CD14-positive monocyte (primary cell): ENCODE measurements at regions not wholly inside any gene's neighbourhood (a gene's known extent, or its start where the extent isn't known, plus 50 kb on each side); places are given as distances from the start of the nearest gene placed in this dataset.

Experiments used
- DNase-seq, 3 donors: peaks; one replicate each; pipeline ENCODE4 v3.0.0-alpha.2; 2011 to 2022
- H2AFZ ChIP-seq: 2 replicates; pipeline ENCODE4 v1.6.0; 2012; ENCODE audit warnings: mild to moderate bottlenecking, low read depth, low read length, inconsistent platforms; ENCODE audit not compliant: insufficient read depth, poor library complexity, severe bottlenecking
- H3K27ac ChIP-seq, 2 donors: 1 replicate in 1 of 2; 2 replicates in 1 of 2; pipeline ENCODE4 v1.5.1; 2012 to 2013; ENCODE audit warnings: low read length in 2 of 2, control low read depth in 1 of 2, inconsistent platforms in 1 of 2, low read depth in 1 of 2, mild to moderate bottlenecking in 1 of 2
- H3K27me3 ChIP-seq, 2 donors: one replicate each; pipeline versions ENCODE4 v1.6.0 to v1.6.1; 2011 to 2013; ENCODE audit warnings: low read length in 2 of 2; ENCODE audit not compliant: control insufficient read depth in 2 of 2, insufficient read depth in 2 of 2
- H3K36me3 ChIP-seq, 2 donors: replicated peaks in 1 of 2; 1 replicate in 1 of 2; 2 replicates in 1 of 2; pipeline versions ENCODE4 v1.5.1 to v1.6.1; 2012 to 2013; ENCODE audit warnings: low read length in 2 of 2, control low read depth in 1 of 2, inconsistent platforms in 1 of 2, mild to moderate bottlenecking in 1 of 2; ENCODE audit not compliant: insufficient read depth in 2 of 2, control insufficient read depth in 1 of 2
- H3K4me1 ChIP-seq, 2 donors: 1 replicate in 1 of 2; 2 replicates in 1 of 2; pipeline versions ENCODE4 v1.5.1 to v1.6.1; 2012 to 2013; ENCODE audit warnings: low read length in 2 of 2, control low read depth in 1 of 2, inconsistent platforms in 1 of 2, mild to moderate bottlenecking in 1 of 2, moderate library complexity in 1 of 2; ENCODE audit not compliant: insufficient read depth in 2 of 2, control insufficient read depth in 1 of 2
- H3K4me2 ChIP-seq: replicated peaks from 2 replicates; pipeline ENCODE3; 2012; ENCODE audit warnings: low read length, moderate library complexity, mild to moderate bottlenecking; ENCODE audit not compliant: poor library complexity, severe bottlenecking; ENCODE audit errors: extremely low read depth
- H3K4me3 ChIP-seq, 3 experiments: fragments of 200-600 bp in 1 of 3; sonication (generic) in 1 of 3; replicated peaks in 1 of 3; 1 replicate in 2 of 3; 2 replicates in 1 of 3; pipeline ENCODE4 v1.5.1; 2011 to 2013; ENCODE audit warnings: low read length in 3 of 3, mild to moderate bottlenecking in 3 of 3, control low read depth in 2 of 3, low read depth in 2 of 3, inconsistent platforms in 1 of 3, moderate library complexity in 1 of 3
- H3K79me2 ChIP-seq: 2 replicates; pipeline ENCODE4 v1.6.0; 2012; ENCODE audit warnings: mild to moderate bottlenecking, control low read depth, inconsistent platforms, low read length, moderate library complexity; ENCODE audit not compliant: insufficient read depth
- H3K9ac ChIP-seq: 2 replicates; pipeline ENCODE4 v1.6.0; 2017; ENCODE audit warnings: low read length, mild to moderate bottlenecking; ENCODE audit not compliant: insufficient read depth, poor library complexity, severe bottlenecking
- H3K9me3 ChIP-seq, 2 donors: replicated peaks in 1 of 2; 1 replicate in 1 of 2; 2 replicates in 1 of 2; pipeline versions ENCODE4 v1.5.1 to v1.6.1; 2012 to 2013; ENCODE audit warnings: low read length in 2 of 2, control low read depth in 1 of 2; ENCODE audit not compliant: control insufficient read depth in 1 of 2, insufficient read depth in 1 of 2
- H4K20me1 ChIP-seq: 2 replicates; pipeline ENCODE4 v1.6.0; 2012; ENCODE audit warnings: mild to moderate bottlenecking, low read length, control low read depth, moderate library complexity; ENCODE audit not compliant: insufficient read depth
- H3K27ac Mint-ChIP-seq, 7 donors: one replicate each; pipeline ENCODE4 v1.8.0; 2020; ENCODE audit warnings: mild to moderate bottlenecking in 7 of 7, mixed read lengths in 7 of 7, moderate library complexity in 6 of 7, inconsistent platforms in 2 of 7
- H3K27me3 Mint-ChIP-seq, 3 donors: one replicate each; pipeline ENCODE4 v1.8.0; 2021 to 2022; ENCODE audit warnings: low read depth in 3 of 3, mild to moderate bottlenecking in 3 of 3, mixed read lengths in 3 of 3, moderate library complexity in 3 of 3, inconsistent platforms in 1 of 3
- H3K36me3 Mint-ChIP-seq, 2 donors: one replicate each; pipeline ENCODE4 v1.8.0; 2020; ENCODE audit warnings: mixed read lengths in 2 of 2, inconsistent platforms in 1 of 2, mild to moderate bottlenecking in 1 of 2
- H3K4me1 Mint-ChIP-seq: one replicate; pipeline ENCODE4 v1.8.0; 2020; ENCODE audit warnings: mild to moderate bottlenecking, mixed read lengths
- H3K4me3 Mint-ChIP-seq, 2 donors: one replicate each; pipeline ENCODE4 v1.8.0; 2020; ENCODE audit warnings: mild to moderate bottlenecking in 2 of 2, mixed read lengths in 2 of 2, moderate library complexity in 1 of 2
- H3K9me3 Mint-ChIP-seq, 7 donors: one replicate each; pipeline ENCODE4 v1.8.0; 2020 to 2022; ENCODE audit warnings: mixed read lengths in 7 of 7, mild to moderate bottlenecking in 6 of 7, moderate library complexity in 6 of 7, inconsistent platforms in 2 of 7
- CTCF ChIP-seq: fragments of 200-600 bp; IDR thresholded peaks from one replicate; pipeline ENCODE4 v1.8.0; 2022; ENCODE audit warnings: antibody characterized with exemption, mild to moderate bottlenecking
- WGBS: methylation state at CpG from one replicate; pipeline ENCODE4 v1.1.5; 2013; ENCODE audit warnings: missing lambda C conversion rate; ENCODE audit not compliant: insufficient coverage; 5-methylcytosine and 5-hydroxymethylcytosine counted together
- intact Hi-C, 2 donors: fragments of 100-400 bp; cut with micrococcal nuclease; formaldehyde crosslinking; loops; one replicate each; pipeline versions ENCODE4 v1.15.0 to v1.15.1; 2023

GRCh38 chr5:175329976-175330375 lies 114.0 kb downstream of the DRD1 start:
- Histone ChIP-seq H3K27me3 (no peaks in the 10 kb centered on the region), H3K27ac (no peak overlapping the region), H3K79me2 (no peaks in the 10 kb centered on the region), H3K9me3 (no peaks in the 10 kb centered on the region), H2AFZ (no peak overlapping the region), H3K4me3 (no peak overlapping the region), H4K20me1 (no peaks in the 10 kb centered on the region), H3K4me2 (no peak overlapping the region), H3K36me3 (no peaks in the 10 kb centered on the region), H3K4me1 (no peaks in the 10 kb centered on the region), H3K9ac (no peak overlapping the region)
- H3K36me3 Mint-ChIP-seq = no peaks in the 10 kb centered on the region
- DNase-seq = no peak
- H3K27ac Mint-ChIP-seq = no peak overlapping the region
- H3K9me3 Mint-ChIP-seq = peaks cover 0 to 6% (median 2%) of the 10 kb centered on the region in 7 donors
- H3K4me1 Mint-ChIP-seq = no peaks in the 10 kb centered on the region
- no peak for TF ChIP-seq CTCF
- intact Hi-C loops = no loop called here
- no peak overlapping the region for H3K4me3 Mint-ChIP-seq
- WGBS = 94% methylated on average over 5 of the region's 6 CpGs
- peaks cover 0 to 3% (median 1%) of the 10 kb centered on the region in 3 donors for H3K27me3 Mint-ChIP-seq

GRCh38 chr5:175328687-175329086 lies 115.3 kb downstream of the DRD1 start:
- no peak overlapping the region for H3K27ac Mint-ChIP-seq
- peaks cover 0 to 3% (median 1%) of the 10 kb centered on the region in 3 donors for H3K27me3 Mint-ChIP-seq
- H3K36me3 Mint-ChIP-seq = no peaks in the 10 kb centered on the region

More at GRCh38 chr5:175328687-175329086, 115.3 kb downstream of the DRD1 start:
- H3K79me2 ChIP-seq = no peaks in the 10 kb centered on the region
- H3K4me3 Mint-ChIP-seq = no peak overlapping the region
- intact Hi-C loops = no loop called here
- no peak overlapping the region for H3K4me2 ChIP-seq
- H3K27me3 ChIP-seq = no peaks in the 10 kb centered on the region
- no peaks in the 10 kb centered on the region for H3K4me1 Mint-ChIP-seq
- no peaks in the 10 kb centered on the region for H3K36me3 ChIP-seq
- H4K20me1 ChIP-seq = no peaks in the 10 kb centered on the region
- no peak overlapping the region for H3K9ac ChIP-seq
- WGBS = no CpG with 5 or more reads among the region's 3 CpGs
- H2AFZ ChIP-seq = no peak overlapping the region
- TF ChIP-seq CTCF = no peak
- H3K9me3 Mint-ChIP-seq = peaks cover 0 to 6% (median 2%) of the 10 kb centered on the region in 7 donors
- no peak for DNase-seq
- no peaks in the 10 kb centered on the region for H3K4me1 ChIP-seq
- H3K4me3 ChIP-seq = no peak overlapping the region
- H3K9me3 ChIP-seq = no peaks in the 10 kb centered on the region
- no peak overlapping the region for H3K27ac ChIP-seq
